GM20000 (cell line): ENCODE measurements at regions not wholly inside any gene's neighbourhood (a gene's known extent, or its start where the extent isn't known, plus 50 kb on each side); places are given as distances from the start of the nearest gene placed in this dataset.

Source experiments
- DNase-seq: peaks from one replicate; pipeline ENCODE4 v3.0.0; 2012; ENCODE audit warnings: low spot score
- TF ChIP-seq, protein P1 (sequence below): IDR thresholded peaks from 2 replicates; pipeline ENCODE4 v1.5.1; 2012; ENCODE audit warnings: mild to moderate bottlenecking, control low read depth; ENCODE audit errors: extremely low read depth, missing control alignments

GRCh38 chr2:116692988-116693387 lies 1121.5 kb upstream of the DDX18 start:
- TF ChIP-seq, protein P1, sequence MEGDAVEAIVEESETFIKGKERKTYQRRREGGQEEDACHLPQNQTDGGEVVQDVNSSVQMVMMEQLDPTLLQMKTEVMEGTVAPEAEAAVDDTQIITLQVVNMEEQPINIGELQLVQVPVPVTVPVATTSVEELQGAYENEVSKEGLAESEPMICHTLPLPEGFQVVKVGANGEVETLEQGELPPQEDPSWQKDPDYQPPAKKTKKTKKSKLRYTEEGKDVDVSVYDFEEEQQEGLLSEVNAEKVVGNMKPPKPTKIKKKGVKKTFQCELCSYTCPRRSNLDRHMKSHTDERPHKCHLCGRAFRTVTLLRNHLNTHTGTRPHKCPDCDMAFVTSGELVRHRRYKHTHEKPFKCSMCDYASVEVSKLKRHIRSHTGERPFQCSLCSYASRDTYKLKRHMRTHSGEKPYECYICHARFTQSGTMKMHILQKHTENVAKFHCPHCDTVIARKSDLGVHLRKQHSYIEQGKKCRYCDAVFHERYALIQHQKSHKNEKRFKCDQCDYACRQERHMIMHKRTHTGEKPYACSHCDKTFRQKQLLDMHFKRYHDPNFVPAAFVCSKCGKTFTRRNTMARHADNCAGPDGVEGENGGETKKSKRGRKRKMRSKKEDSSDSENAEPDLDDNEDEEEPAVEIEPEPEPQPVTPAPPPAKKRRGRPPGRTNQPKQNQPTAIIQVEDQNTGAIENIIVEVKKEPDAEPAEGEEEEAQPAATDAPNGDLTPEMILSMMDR = no peak
- DNase-seq = no peak

DNA sequence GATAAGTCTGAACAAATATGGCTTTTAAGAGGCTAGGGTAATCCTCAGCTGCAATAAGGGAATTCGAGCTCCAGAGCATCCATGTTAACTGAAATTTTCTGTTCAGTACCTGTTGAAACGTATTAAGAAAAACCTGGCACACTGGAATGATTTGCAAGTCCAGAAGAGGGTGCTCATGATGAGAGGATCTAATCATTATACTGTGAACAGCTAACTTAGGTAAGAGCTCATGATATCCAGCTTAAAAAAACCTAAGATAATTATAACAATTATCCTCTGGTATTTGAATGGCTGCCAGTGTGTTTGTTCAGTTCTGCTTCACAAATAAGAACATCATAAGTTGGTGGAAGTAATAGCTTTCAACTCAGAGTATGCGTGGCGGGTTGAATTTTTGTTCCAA lies 1118.3 kb upstream of the DDX18 start:
- TF ChIP-seq, protein P1 = no peak
- DNase-seq = no peak

GRCh38 chr2:116696903-116697302 lies 1117.6 kb upstream of the DDX18 start:
- TF ChIP-seq, protein P1 = no peak
- no peak for DNase-seq

DNA sequence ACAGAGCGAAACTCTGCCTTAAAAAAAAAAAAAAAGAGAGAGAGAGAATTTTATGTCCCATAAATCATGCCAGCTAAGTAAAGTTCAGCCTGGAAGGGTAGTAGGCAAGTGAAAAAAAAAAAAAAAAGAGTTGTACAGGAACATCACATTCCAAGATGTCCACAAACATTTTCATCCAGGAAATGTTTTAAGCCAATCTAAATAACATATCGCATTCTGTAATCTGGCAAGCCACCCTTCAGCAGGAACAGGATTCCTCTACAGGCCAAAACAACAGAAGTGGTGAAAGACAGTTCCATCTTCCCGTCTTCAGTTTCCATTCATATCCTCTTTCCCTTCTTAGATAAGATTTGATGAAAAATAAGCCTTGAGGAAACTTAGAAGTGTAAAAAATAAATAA lies 1108.1 kb upstream of the DDX18 start:
- no peak for DNase-seq
- TF ChIP-seq, protein P1 = no peak

DNA sequence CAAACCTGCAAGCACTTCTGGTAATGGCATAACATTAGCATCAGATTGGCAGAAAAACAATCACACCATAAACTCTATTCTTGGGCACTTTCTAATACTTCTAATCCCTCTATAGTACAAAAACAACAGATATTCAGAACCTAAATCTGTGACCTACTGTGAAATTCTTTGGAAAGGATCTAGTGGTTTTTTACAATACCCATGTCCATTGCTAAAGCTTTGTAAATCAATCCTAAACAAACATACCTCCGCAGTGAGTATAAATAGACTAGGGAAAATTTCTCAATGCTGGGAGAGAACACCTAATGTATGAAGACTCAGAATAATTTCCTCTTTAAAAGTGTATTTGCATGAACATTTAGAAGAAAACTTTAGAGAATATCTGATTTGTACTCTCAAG lies 1098.5 kb upstream of the DDX18 start:
- TF ChIP-seq, protein P1 = no peak
- no peak for DNase-seq

GRCh38 chr2:116716444-116716843 lies 1098.0 kb upstream of the DDX18 start:
- no peak for DNase-seq
- TF ChIP-seq, protein P1 = no peak

- DNase-seq = no peak
- TF ChIP-seq, protein P1 = no peak
Measured at GRCh38 chr2:116717832-116718231, 1096.7 kb upstream of the DDX18 start.

- no peak for DNase-seq
- TF ChIP-seq, protein P1 = no peak
Measured at GRCh38 chr2:116718451-116718850, 1096.0 kb upstream of the DDX18 start.
